NT2/D1 (cell line): ENCODE measurements at regions not wholly inside any gene's neighbourhood (a gene's known extent, or its start where the extent isn't known, plus 50 kb on each side); places are given as distances from the start of the nearest gene placed in this dataset.

Experiments
- SUZ12 ChIP-seq: IDR thresholded peaks from 2 replicates; pipeline ENCODE4 v1.6.1; 2011; ENCODE audit not compliant: insufficient read length, insufficient read depth; ENCODE audit errors: extremely low read depth
- YY1 ChIP-seq: IDR thresholded peaks from 2 replicates; pipeline ENCODE4 v1.6.1; 2011; ENCODE audit not compliant: insufficient read length, insufficient read depth
- ZNF274 ChIP-seq: IDR thresholded peaks from 2 replicates; pipeline ENCODE4 v1.6.1; 2011; ENCODE audit warnings: mild to moderate bottlenecking, low read depth, low read length

DNA sequence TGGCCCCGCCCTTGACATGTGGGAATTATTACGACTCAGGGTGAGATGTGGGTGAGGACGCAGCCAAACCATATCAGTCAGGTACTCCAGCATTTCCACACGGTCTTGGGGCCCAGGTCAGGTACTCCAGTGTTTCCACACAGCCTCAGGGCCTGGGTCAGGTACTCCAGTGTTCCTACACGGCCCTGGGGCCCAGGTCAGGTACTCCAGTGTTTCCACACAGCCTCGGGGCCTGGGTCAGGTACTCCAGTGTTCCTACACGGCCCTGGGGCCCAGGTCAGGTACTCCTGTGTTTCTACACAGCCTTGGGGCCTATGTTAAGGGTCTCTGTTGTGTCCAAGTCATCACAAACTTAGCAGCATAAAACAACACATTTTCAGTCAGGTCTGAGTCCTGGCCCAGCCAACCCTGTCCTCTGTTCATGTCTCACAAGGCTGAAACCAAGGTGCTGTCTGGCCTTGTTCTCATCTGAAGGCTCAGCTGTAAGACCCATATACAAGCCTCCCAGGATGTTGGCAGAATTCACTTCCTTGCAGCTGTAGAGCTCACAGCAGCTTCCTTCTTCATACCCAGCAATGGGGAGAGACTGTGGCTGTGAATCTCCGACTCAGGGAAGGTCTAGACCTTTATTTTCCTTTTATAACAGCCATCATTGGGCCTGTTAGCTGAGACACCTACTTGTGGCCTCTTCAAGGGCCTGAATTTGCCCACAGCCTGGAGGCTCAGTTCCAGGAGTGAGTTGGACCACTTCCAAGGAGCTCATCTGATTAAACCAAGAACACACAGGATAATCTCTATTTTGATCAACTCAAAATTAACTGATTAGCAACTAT is 107.6 kb upstream of the SFSWAP start:
- TF ChIP-seq YY1: no peak
- TF ChIP-seq ZNF274: no peak
- TF ChIP-seq SUZ12: no peak
